BJ (cell line): ENCODE measurements at regions not wholly inside any gene's neighbourhood (a gene's known extent, or its start where the extent isn't known, plus 50 kb on each side); places are given as distances from the start of the nearest gene placed in this dataset.

Source experiments
- CTCF ChIA-PET: fragments of 350-600 bp; formaldehyde crosslinking; extraction: SDS; loops from one replicate; lab custom pipeline; 2021; ENCODE audit warnings: antibody characterized with exemption, inconsistent platforms; lab: Yijun Ruan, JAX
- POLR2A ChIA-PET: fragments of 300-600 bp; sonication (Branson Sonifier 250); formaldehyde crosslinking; extraction: SDS; loops from one replicate; lab custom pipeline; 2021; ENCODE audit warnings: antibody characterized with exemption; lab: Charles Lee
- DNase-seq: peaks from one replicate; pipeline ENCODE4 v3.0.0-alpha.2; 2011; ENCODE audit warnings: low read depth
- H3K27me3 ChIP-seq: 2 replicates; pipeline ENCODE4 v1.6.0; 2011; ENCODE audit warnings: low read length; ENCODE audit not compliant: control insufficient read depth, insufficient read depth
- H3K36me3 ChIP-seq: 2 replicates; pipeline ENCODE4 v1.5.1; 2011; ENCODE audit warnings: low read length; ENCODE audit not compliant: control insufficient read depth, insufficient read depth
- H3K4me3 ChIP-seq: 2 replicates; pipeline ENCODE4 v1.5.1; 2011; ENCODE audit warnings: low read depth, mild to moderate bottlenecking, control low read depth, low read length
- CTCF ChIP-seq: IDR thresholded peaks from 2 replicates; pipeline ENCODE4 v1.5.1; 2011; ENCODE audit warnings: low read depth, mild to moderate bottlenecking, control low read depth, inconsistent platforms, low read length, moderate library complexity; ENCODE audit not compliant: insufficient read depth

- ChIA-PET CTCF (no interaction called here), POLR2A (no interaction called here)
- H3K4me3 ChIP-seq, result no peak overlapping the region
Observed at GRCh38 chr2:147614979-147615470, 229.8 kb upstream of the ACVR2A start.

GRCh38 chr2:147614471-147614870 lies 230.4 kb upstream of the ACVR2A start:
- Histone ChIP-seq H3K36me3 (no peaks in the 10 kb centered on the region), H3K4me3 (no peak overlapping the region), H3K27me3 (no peaks in the 10 kb centered on the region)
- POLR2A ChIA-PET, result no interaction called here
- DNase-seq, result no peak
- CTCF ChIA-PET, result no interaction called here
- TF ChIP-seq CTCF, result no peak

More at GRCh38 chr2:147614979-147615470, 229.8 kb upstream of the ACVR2A start:
- Histone ChIP-seq H3K36me3 (no peaks in the 10 kb centered on the region), H3K27me3 (no peaks in the 10 kb centered on the region)
- no peak for DNase-seq
- no peak for TF ChIP-seq CTCF

GRCh38 chr2:147610496-147611040 lies 234.3 kb upstream of the ACVR2A start:
- Histone ChIP-seq H3K4me3 (no peak overlapping the region), H3K36me3 (no peaks in the 10 kb centered on the region), H3K27me3 (no peaks in the 10 kb centered on the region)
- DNase-seq, result no peak
- no peak for TF ChIP-seq CTCF
- ChIA-PET POLR2A (interaction anchor here (0.5 kb wide), 1 partner anchor 52 kb away, joined by 3 read pairs; no protein-coding TSS in a partner anchor), CTCF (interaction anchor here (1.4 kb wide), 1 partner anchor 9 kb away, joined by 6 read pairs; no protein-coding TSS in a partner anchor)

GRCh38 chr2:147609301-147609700 lies 235.5 kb upstream of the ACVR2A start:
- ChIA-PET CTCF (interaction anchor here (0.6 kb wide), 1 partner anchor 9 kb away, joined by 4 read pairs; no protein-coding TSS in a partner anchor), POLR2A (no interaction called here)
- Histone ChIP-seq H3K27me3 (no peaks in the 10 kb centered on the region), H3K4me3 (no peak overlapping the region), H3K36me3 (no peaks in the 10 kb centered on the region)
- DNase-seq, result no peak
- TF ChIP-seq CTCF, result no peak

- Histone ChIP-seq H3K27me3 (no peaks in the 10 kb centered on the region), H3K4me3 (no peak overlapping the region), H3K36me3 (no peaks in the 10 kb centered on the region)
- CTCF ChIA-PET, result no interaction called here
- POLR2A ChIA-PET, result no interaction called here
- DNase-seq, result no peak
- TF ChIP-seq CTCF, result no peak
Observed at GRCh38 chr2:147607379-147607778, 237.4 kb upstream of the ACVR2A start.
